Kidney capillary endothelial cell (primary cell): ENCODE measurements at regions not wholly inside any gene's neighbourhood (a gene's known extent, or its start where the extent isn't known, plus 50 kb on each side); places are given as distances from the start of the nearest gene placed in this dataset.

Source experiments
- DNase-seq: peaks from one replicate; pipeline ENCODE4 v3.0.0-alpha.2; 2018; ENCODE audit warnings: low spot score

DNA sequence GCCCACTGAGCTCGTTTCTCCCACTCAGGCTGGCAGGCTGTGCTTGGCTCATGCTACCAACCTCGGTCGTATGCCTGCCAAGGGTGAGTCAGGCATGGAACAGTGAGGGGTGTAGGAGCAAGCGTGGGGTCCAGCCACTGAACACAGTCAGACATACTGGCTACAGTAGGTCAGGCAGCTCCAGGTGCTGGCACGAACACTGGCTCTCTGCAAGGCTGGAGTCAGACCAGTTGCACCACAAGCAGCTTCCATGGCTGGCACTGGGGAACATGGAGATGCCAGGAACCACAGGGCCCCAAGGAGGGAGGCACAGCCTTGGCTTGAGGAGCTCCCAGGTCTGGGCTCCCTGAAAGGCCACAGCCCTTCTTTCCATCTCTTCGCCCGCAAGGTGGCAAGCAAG, 410.7 kb upstream of the KIRREL3 start:
- DNase-seq: no peak

- no peak for DNase-seq
Observed at GRCh38 chr11:127395034-127395433, 394.5 kb upstream of the KIRREL3 start.

DNA sequence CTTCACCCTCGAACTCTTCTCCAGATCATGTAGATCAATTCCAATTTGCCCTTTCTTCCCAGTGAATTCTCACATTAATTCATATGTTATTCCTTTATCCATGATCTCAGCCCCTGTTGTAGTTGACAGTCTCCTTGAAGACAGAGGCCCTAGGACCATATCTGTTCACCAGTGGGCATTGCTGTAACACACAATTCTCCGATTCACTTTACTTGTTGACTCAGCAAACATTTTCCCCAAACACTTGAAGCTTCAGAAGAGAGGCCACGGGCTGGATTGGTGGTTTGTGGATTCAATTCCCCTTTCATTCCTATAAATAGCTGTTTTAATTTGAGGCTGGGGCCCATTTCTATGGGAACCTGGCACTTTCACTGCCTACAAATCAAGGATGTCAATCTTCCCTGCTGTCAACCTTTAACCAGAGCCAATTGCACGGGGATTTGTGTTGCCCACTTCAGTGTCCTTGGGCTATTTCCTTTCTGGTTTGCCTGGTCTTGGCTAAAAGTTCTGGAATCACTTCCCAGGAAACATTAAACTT, 393.0 kb upstream of the KIRREL3 start:
- DNase-seq: no peak

- DNase-seq: no peak
Observed at GRCh38 chr11:127392575-127392974, 392.0 kb upstream of the KIRREL3 start.

GRCh38 chr11:127390465-127390864, 389.9 kb upstream of the KIRREL3 start:
- DNase-seq: no peak

GRCh38 chr11:127385071-127385470, 384.5 kb upstream of the KIRREL3 start:
- no peak for DNase-seq

- DNase-seq: no peak
Observed at GRCh38 chr11:127383026-127383425, 382.5 kb upstream of the KIRREL3 start.

DNA sequence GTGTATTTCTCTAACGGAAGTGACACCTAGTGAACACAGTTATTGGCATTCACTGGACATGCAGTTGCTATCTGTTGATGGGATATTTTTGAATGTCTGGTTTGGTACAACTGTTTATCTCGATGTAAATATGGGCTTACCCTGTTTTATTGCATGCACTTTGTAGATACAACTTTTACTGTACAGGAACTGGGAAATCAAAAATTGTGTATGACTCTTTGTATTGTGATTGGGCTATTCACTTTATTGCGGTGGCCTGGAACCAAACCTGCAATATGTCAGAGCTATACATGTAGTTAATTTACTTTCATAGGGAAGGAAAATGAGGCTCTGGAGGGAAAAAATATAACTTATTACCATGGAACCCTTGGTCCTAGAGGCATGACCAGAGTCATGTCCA, 380.7 kb upstream of the KIRREL3 start:
- DNase-seq: no peak

DNA sequence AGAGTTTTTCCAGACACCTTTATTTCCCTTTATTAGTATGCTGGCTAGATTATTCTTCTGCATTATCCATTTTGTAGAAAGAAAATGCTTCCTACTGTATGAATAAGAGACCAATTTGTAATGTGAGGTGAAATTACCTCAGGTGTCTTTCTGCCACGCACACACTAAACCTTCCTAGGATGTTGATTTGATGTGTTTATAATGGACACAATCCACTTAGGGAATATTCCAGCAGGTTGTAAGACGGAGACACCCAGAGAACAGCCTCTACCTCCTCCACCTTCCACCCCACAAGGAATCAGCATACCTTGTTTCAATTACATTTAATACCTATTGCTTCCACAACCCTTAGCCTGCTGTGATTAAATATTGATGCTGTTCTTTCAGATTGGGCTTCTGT, 379.1 kb upstream of the KIRREL3 start:
- DNase-seq: no peak

DNA sequence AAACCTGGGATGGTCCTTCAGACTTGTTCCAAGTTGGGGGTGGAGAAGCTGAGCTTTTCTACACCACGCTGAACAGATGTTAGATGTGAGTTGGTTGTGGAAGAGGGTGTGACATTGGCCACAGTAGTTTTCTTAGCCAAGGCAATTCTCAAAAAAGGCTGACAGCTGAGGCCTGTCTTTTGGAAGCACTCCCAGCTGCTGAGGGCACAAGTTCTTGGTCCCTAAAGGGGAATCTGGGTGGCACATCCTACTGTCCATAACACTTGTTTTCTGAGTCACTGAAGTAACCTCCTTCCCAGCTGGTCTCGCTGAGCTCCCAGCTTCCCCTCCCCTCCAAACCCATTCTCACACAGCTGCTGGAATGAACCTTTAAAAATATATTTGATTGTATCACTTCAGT, 375.7 kb upstream of the KIRREL3 start:
- no peak for DNase-seq

GRCh38 chr11:127369356-127369755, 368.8 kb upstream of the KIRREL3 start:
- DNase-seq: no peak

- no peak for DNase-seq
Observed at GRCh38 chr11:127362754-127363308, 362.3 kb upstream of the KIRREL3 start.

DNA sequence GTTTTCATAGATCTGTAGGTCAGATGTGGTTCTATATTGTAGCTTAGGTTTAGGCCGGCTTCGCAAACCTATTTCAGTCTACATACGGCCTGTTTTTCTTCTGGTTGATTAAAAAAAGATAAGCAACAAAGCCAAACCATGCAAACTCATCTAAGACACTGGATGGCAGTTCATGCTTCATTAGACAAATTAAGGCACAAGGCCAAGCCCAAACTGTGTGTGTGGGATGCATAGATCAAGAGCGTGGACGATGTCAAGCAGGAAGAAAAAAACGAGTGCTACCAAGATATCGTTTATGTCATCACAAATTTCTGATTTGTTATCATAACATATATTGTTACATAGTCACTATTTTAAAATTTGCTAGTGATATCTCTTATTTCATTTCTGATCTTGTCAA, 357.6 kb upstream of the KIRREL3 start:
- no peak for DNase-seq

GRCh38 chr11:127350476-127350875, 349.9 kb upstream of the KIRREL3 start:
- DNase-seq: no peak

DNA sequence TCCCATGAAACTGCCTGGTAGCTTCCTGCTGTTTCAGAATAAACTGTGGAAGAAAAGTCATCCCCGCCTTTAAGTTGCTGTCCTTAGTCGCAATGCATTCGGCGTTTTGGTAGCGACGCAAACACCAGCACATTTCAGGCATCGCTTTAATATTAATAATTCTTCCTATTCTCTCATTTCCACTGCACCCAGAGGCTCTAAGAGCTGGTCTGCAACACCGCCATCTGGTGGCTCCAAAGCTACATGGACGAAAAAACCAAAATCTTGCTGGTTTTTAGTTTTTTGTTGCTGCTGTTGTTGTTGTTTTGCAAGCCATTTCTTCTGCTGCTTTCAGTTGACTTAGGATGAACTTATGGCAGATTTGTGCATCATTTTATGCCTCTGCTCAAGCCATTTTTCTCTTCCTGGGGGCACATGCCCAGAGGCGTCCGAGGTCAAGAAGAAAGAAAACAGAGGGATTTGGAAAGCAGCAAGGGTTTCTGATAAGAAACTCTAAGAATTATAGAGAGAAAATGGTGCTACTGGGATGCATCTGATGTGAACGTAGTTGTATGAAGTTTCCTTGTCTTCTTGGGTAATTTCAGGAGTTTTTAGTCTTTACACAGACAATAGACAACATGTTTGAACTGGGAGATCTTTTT, 345.4 kb upstream of the KIRREL3 start:
- peak; percentile 44 for DNase-seq

DNA sequence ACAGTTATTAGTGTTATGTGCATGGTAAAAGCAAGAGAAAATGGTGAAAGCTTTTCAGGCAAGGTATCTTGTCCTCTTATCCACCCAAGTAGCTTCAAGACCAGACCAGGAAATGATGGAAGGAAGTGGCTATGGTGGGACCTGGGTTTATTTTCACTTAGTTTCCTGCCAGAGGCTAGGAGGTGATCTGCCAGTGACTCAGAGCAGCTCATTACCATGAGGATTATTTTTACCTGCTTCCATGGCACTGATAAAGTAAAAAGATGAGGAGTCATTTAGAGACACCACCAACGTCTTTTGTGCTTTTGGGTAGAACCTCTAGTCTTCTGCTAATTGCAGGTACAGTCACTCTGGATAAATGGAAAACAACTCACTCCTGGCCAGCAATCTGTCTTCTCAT, 339.9 kb upstream of the KIRREL3 start:
- DNase-seq: no peak

DNA sequence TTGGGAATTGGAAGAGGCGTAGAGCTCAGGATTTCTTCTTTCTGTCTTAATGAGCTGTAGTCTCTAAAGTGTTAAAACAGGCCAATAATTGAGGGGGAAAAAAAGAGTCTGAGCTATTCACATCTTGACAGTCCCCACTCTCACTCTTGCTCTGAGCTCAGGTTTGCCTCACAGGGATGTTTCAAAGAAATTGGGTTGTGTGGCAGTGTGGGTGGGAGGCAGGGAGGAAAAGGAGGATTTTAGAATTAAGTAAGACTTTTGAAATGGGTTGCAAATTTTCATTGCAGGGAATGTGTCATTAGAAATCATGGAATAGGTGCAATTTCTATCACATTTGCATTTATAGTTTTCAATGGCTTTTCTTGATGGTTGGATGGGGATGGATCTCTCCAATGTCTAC, 338.8 kb upstream of the KIRREL3 start:
- no peak for DNase-seq

GRCh38 chr11:127338380-127339259, 338.1 kb upstream of the KIRREL3 start:
- DNase-seq: no peak

GRCh38 chr11:127334466-127334865, 333.9 kb upstream of the KIRREL3 start:
- no peak for DNase-seq

- DNase-seq: no peak
Observed at GRCh38 chr11:127332896-127333295, 332.3 kb upstream of the KIRREL3 start.

DNA sequence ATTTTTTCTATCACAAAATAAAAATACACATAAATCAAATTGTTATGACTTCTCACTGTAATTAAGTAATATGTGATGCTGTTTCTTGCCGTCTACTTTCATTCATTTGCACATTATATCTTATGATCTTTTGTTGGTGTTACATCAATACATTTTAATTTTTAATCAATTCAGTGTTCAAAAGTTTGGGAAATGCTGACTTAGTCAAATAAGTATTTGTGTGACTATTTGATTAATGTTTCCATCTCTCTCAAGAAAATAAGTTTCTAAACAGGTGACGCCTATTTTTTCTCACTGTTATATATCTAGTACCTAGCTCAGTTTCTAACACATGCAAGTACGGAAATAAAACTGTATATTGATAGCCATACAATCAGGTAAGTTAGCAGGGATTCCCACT, 329.5 kb upstream of the KIRREL3 start:
- DNase-seq: no peak

- DNase-seq: no peak
Observed at GRCh38 chr11:127308291-127308690, 307.7 kb upstream of the KIRREL3 start.

GRCh38 chr11:127307700-127308099, 307.1 kb upstream of the KIRREL3 start:
- DNase-seq: no peak
